ENCODE measurements at regions not wholly inside any gene's neighbourhood (a gene's known extent, or its start where the extent isn't known, plus 50 kb on each side); places are given as distances from the start of the nearest gene placed in this dataset.
A peak's percentile ranks its signal among the peaks of the same experiment; 100 is the strongest.

DNA sequence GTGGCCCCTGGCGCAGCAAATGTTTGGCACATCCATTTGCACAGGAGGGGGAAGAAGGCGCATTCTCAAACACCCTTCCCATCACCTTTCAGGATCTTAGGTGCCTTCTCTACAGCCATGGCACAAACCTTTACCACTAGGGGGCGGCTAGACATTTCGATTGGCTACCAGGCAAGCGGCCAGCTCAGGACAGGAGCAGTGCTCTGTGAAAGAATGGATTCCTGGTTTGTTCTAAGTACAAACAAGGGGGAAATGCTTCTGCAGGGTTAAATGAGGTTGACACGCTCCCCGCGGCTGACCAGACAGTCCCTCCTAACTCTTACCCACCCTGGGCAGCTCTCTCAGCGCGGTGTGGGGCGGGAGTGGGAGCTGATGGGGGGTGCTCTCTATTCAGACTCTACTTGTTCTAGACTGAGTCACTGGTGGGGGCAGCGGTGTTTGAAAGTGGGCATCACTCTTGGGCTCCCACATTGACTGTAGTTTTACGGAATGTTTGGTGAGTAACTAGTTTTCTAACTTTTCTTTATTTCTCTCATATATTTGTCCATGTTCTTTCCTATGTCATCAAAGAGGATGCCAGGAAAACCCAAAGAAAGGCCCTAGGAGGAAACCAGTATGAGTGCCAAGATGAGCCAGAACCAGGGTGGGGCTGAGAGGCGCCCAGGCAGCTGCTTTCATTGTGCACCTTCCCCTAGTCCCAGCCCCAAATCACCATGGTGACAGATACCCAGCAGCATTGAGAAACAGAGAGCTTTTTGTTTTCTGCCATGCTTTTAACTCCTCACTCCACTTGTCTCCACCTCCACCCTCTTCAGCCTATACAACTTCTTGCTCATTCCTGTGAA, 61.4 kb upstream of the GPR158 start:
- Histone ChIP-seq H3K27ac (ENCODE audit: low read depth in 2 of 2, low read length in 1 of 2) (no peak overlapping the region), H3K79me2 (ENCODE audit: insufficient read depth) (no peaks in the 10 kb centered on the region), H3K9ac (no peak overlapping the region), H2AFZ (ENCODE audit: low read depth) (no peak overlapping the region), H3K27me3 (ENCODE audit: insufficient read depth) (no peaks in the 10 kb centered on the region; the same call in 1 of the 2 replicates), H3K9me3 (no peaks in the 10 kb centered on the region), H3K9me2 (no peaks in the 10 kb centered on the region), H3F3A (replicated peaks; ENCODE audit: insufficient read depth) (no peaks in the 10 kb centered on the region), H3K4me1 (ENCODE audit: control insufficient read depth in 1 of 2, insufficient read depth in 2 of 2, low read depth in 1 of 2, low read length in 1 of 2) (no peaks in the 10 kb centered on the region; a peak in 1 of 4 replicates), H4K20me1 (ENCODE audit: insufficient read depth) (no peaks in the 10 kb centered on the region), H3K36me3 (replicated peaks in 1 of 2; ENCODE audit: control insufficient read depth in 1 of 2, insufficient read depth in 2 of 2, low read length in 1 of 2) (no peaks in the 10 kb centered on the region), H3K4me3 (ENCODE audit: low read depth in 2 of 2, low read length in 1 of 2) (no peak overlapping the region), H3K4me2 (peak overlapping the region; percentile 34; the same call in 1 of the 2 replicates)
- peak; percentile 61 for DNase-seq
- POLR2A ChIA-PET = no interaction called here
- CTCF ChIA-PET = interaction anchor here (0.6 to 4.9 kb wide), 36 partner anchors 9 to 600 kb away, joined by 3 to 43 read pairs (median 5); partner anchors contain the start of gene GPR158
- WGBS (ENCODE audit: low lambda C conversion rate) = 36% methylated on average over 10 of the region's 14 CpGs
- TF ChIP-seq EP300 (IDR thresholded peaks at IDR 0.05; ENCODE audit: borderline replicate concordance in 1 of 2, low read depth in 1 of 2, low read length in 1 of 2) (no peak), FOXM1 (IDR thresholded peaks at IDR 0.05; ENCODE audit: low read depth) (no peak), RAD21 (IDR thresholded peaks at IDR 0.05; ENCODE audit: low read length) (peak; percentile 86), GATA2 (CRISPR knock-in tag; IDR thresholded peaks at IDR 0.05) (no peak), FOXJ3 (CRISPR knock-in tag; IDR thresholded peaks at IDR 0.05) (no peak), NFIC (IDR thresholded peaks at IDR 0.05; ENCODE audit: borderline replicate concordance) (peak; percentile 46; the same call in 1 of the 2 replicates), SMC3 (IDR thresholded peaks at IDR 0.05; ENCODE audit: low read depth, low read length) (peak; percentile 79)
- TF ChIP-seq, protein P1, sequence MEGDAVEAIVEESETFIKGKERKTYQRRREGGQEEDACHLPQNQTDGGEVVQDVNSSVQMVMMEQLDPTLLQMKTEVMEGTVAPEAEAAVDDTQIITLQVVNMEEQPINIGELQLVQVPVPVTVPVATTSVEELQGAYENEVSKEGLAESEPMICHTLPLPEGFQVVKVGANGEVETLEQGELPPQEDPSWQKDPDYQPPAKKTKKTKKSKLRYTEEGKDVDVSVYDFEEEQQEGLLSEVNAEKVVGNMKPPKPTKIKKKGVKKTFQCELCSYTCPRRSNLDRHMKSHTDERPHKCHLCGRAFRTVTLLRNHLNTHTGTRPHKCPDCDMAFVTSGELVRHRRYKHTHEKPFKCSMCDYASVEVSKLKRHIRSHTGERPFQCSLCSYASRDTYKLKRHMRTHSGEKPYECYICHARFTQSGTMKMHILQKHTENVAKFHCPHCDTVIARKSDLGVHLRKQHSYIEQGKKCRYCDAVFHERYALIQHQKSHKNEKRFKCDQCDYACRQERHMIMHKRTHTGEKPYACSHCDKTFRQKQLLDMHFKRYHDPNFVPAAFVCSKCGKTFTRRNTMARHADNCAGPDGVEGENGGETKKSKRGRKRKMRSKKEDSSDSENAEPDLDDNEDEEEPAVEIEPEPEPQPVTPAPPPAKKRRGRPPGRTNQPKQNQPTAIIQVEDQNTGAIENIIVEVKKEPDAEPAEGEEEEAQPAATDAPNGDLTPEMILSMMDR (IDR thresholded peaks at IDR 0.05) = peak; percentile 84
- TF ChIP-seq, protein P2, sequence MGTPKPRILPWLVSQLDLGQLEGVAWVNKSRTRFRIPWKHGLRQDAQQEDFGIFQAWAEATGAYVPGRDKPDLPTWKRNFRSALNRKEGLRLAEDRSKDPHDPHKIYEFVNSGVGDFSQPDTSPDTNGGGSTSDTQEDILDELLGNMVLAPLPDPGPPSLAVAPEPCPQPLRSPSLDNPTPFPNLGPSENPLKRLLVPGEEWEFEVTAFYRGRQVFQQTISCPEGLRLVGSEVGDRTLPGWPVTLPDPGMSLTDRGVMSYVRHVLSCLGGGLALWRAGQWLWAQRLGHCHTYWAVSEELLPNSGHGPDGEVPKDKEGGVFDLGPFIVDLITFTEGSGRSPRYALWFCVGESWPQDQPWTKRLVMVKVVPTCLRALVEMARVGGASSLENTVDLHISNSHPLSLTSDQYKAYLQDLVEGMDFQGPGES (IDR thresholded peaks at IDR 0.05; ENCODE audit: low read depth, low read length) = no peak

DNA sequence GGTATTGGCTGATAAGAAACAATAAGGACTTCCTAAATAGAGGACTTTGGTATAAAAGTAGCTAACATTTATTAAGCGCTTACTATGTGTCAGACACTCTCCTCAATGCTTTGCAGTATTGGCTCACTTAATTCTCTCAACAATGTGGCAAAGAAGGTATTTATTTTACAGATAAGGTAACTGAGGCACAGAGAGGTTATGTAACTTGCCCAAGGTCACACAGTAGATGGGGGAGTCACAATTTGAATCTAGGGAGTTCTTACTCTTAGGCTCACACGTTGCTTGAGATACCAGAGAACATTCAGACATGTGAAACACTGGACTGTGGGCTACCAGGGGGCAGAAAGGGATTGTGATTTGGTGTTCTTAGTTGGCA, 60.8 kb upstream of the GPR158 start:
- H3K4me2 ChIP-seq = no peak overlapping the region
- no peak for DNase-seq
- TF ChIP-seq, protein P3, sequence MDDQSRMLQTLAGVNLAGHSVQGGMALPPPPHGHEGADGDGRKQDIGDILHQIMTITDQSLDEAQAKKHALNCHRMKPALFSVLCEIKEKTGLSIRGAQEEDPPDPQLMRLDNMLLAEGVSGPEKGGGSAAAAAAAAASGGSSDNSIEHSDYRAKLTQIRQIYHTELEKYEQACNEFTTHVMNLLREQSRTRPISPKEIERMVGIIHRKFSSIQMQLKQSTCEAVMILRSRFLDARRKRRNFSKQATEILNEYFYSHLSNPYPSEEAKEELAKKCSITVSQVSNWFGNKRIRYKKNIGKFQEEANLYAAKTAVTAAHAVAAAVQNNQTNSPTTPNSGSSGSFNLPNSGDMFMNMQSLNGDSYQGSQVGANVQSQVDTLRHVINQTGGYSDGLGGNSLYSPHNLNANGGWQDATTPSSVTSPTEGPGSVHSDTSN (IDR thresholded peaks at IDR 0.05) = no peak
- TF ChIP-seq CHD2 (IDR thresholded peaks at IDR 0.05; ENCODE audit: low read length, partially characterized antibody) (no peak), EP300 (IDR thresholded peaks at IDR 0.05; ENCODE audit: borderline replicate concordance in 1 of 2, low read depth in 1 of 2, low read length in 1 of 2) (no peak), YY1 (IDR thresholded peaks at IDR 0.05; ENCODE audit: low read depth) (no peak)
- no peaks in the 10 kb centered on the region for H3K9me3 ChIP-seq
- no peak overlapping the region for H2AFZ ChIP-seq (ENCODE audit: low read depth)
- no peaks in the 10 kb centered on the region for H3K36me3 ChIP-seq (replicated peaks in 1 of 2; ENCODE audit: control insufficient read depth in 1 of 2, insufficient read depth in 2 of 2, low read length in 1 of 2)
- CTCF ChIA-PET = interaction anchor here (0.6 to 4.9 kb wide), 19 partner anchors 9 to 600 kb away, joined by 3 to 43 read pairs (median 5); no protein-coding TSS in a partner anchor
- H3K4me3 ChIP-seq (ENCODE audit: low read depth in 2 of 2, low read length in 1 of 2) = no peak overlapping the region
- no peaks in the 10 kb centered on the region for H3K9me2 ChIP-seq
- H3K27me3 ChIP-seq (ENCODE audit: insufficient read depth) = no peaks in the 10 kb centered on the region; the same call in 1 of the 2 replicates
- H3K27ac ChIP-seq (ENCODE audit: low read depth in 2 of 2, low read length in 1 of 2) = no peak overlapping the region
- no peaks in the 10 kb centered on the region; a peak in 1 of 4 replicates for H3K4me1 ChIP-seq (ENCODE audit: control insufficient read depth in 1 of 2, insufficient read depth in 2 of 2, low read depth in 1 of 2, low read length in 1 of 2)
- POLR2A ChIA-PET = no interaction called here
- WGBS (ENCODE audit: low lambda C conversion rate) = 78% methylated on average over 2 of the region's 2 CpGs
- no peak overlapping the region for H3K9ac ChIP-seq
- H4K20me1 ChIP-seq (ENCODE audit: insufficient read depth) = no peaks in the 10 kb centered on the region
- no peaks in the 10 kb centered on the region for H3F3A ChIP-seq (replicated peaks; ENCODE audit: insufficient read depth)
- H3K79me2 ChIP-seq (ENCODE audit: insufficient read depth) = no peaks in the 10 kb centered on the region

Measured in SK-N-SH (cell line).